ENCODE measurements at regions not wholly inside any gene's neighbourhood (a gene's known extent, or its start where the extent isn't known, plus 50 kb on each side); places are given as distances from the start of the nearest gene placed in this dataset.

GRCh38 chr2:5897249-5897648 is 205.1 kb downstream of the SOX11 start:
- H3K36me3 Mint-ChIP-seq (ENCODE audit: insufficient read depth), result no peaks in the 10 kb centered on the region
- DNase-seq (ENCODE audit: low spot score in 2 of 2) (no peak), ATAC-seq (replicated peaks; ENCODE audit: extremely low read depth, poor library complexity, severe bottlenecking) (no peak)
- no peak overlapping the region for H3K27ac Mint-ChIP-seq (ENCODE audit: low read depth)
- peaks cover 21% of the 10 kb centered on the region for H3K9me3 Mint-ChIP-seq
- no peaks in the 10 kb centered on the region for H3K27me3 Mint-ChIP-seq
- no peak overlapping the region for H3K4me3 Mint-ChIP-seq
- no peaks in the 10 kb centered on the region for H3K4me1 Mint-ChIP-seq

GRCh38 chr2:5898667-5899066 is 206.5 kb downstream of the SOX11 start:
- no peak for ATAC-seq (replicated peaks; ENCODE audit: extremely low read depth, poor library complexity, severe bottlenecking)
- DNase-seq (ENCODE audit: low spot score in 2 of 2), result no peak
- no peaks in the 10 kb centered on the region for H3K27me3 Mint-ChIP-seq
- H3K4me3 Mint-ChIP-seq, result no peak overlapping the region
- no peaks in the 10 kb centered on the region for H3K4me1 Mint-ChIP-seq
- no peaks in the 10 kb centered on the region for H3K36me3 Mint-ChIP-seq (ENCODE audit: insufficient read depth)
- no peak overlapping the region for H3K27ac Mint-ChIP-seq (ENCODE audit: low read depth)
- peaks cover 15% of the 10 kb centered on the region for H3K9me3 Mint-ChIP-seq

GRCh38 chr2:5905661-5906060 is 213.5 kb downstream of the SOX11 start:
- H3K27ac Mint-ChIP-seq (ENCODE audit: low read depth), result no peak overlapping the region

GRCh38 chr2:5908071-5908470 is 215.9 kb downstream of the SOX11 start:
- H3K4me3 Mint-ChIP-seq, result no peak overlapping the region
- no peaks in the 10 kb centered on the region for H3K27me3 Mint-ChIP-seq
- no peaks in the 10 kb centered on the region for H3K4me1 Mint-ChIP-seq
- no peaks in the 10 kb centered on the region for H3K36me3 Mint-ChIP-seq (ENCODE audit: insufficient read depth)
- peaks cover 11% of the 10 kb centered on the region for H3K9me3 Mint-ChIP-seq
- DNase-seq (ENCODE audit: low spot score in 2 of 2), result no peak
- no peak overlapping the region for H3K27ac Mint-ChIP-seq (ENCODE audit: low read depth)
- no peak for ATAC-seq (replicated peaks; ENCODE audit: extremely low read depth, poor library complexity, severe bottlenecking)

More at GRCh38 chr2:5905661-5906060, 213.5 kb downstream of the SOX11 start:
- no peaks in the 10 kb centered on the region for H3K4me1 Mint-ChIP-seq
- DNase-seq (ENCODE audit: low spot score in 2 of 2) (no peak), ATAC-seq (replicated peaks; ENCODE audit: extremely low read depth, poor library complexity, severe bottlenecking) (no peak)
- no peaks in the 10 kb centered on the region for H3K27me3 Mint-ChIP-seq
- H3K36me3 Mint-ChIP-seq (ENCODE audit: insufficient read depth), result no peaks in the 10 kb centered on the region
- H3K9me3 Mint-ChIP-seq, result peaks cover 11% of the 10 kb centered on the region
- no peak overlapping the region for H3K4me3 Mint-ChIP-seq

GRCh38 chr2:5911718-5912117 is 219.5 kb downstream of the SOX11 start:
- ATAC-seq (replicated peaks; ENCODE audit: extremely low read depth, poor library complexity, severe bottlenecking), result no peak
- no peaks in the 10 kb centered on the region for H3K36me3 Mint-ChIP-seq (ENCODE audit: insufficient read depth)
- H3K4me3 Mint-ChIP-seq, result no peak overlapping the region
- DNase-seq (ENCODE audit: low spot score in 2 of 2), result no peak
- H3K4me1 Mint-ChIP-seq, result no peaks in the 10 kb centered on the region
- peaks cover 7% of the 10 kb centered on the region for H3K9me3 Mint-ChIP-seq
- H3K27me3 Mint-ChIP-seq, result no peaks in the 10 kb centered on the region
- H3K27ac Mint-ChIP-seq (ENCODE audit: low read depth), result no peak overlapping the region

GRCh38 chr2:5913711-5914395 is 221.7 kb downstream of the SOX11 start:
- no peaks in the 10 kb centered on the region for H3K4me1 Mint-ChIP-seq
- no peak overlapping the region for H3K27ac Mint-ChIP-seq (ENCODE audit: low read depth)
- no peak overlapping the region for H3K4me3 Mint-ChIP-seq
- DNase-seq (ENCODE audit: low spot score in 2 of 2) (no peak), ATAC-seq (replicated peaks; ENCODE audit: extremely low read depth, poor library complexity, severe bottlenecking) (no peak)
- H3K9me3 Mint-ChIP-seq, result peaks cover 7% of the 10 kb centered on the region
- H3K36me3 Mint-ChIP-seq (ENCODE audit: insufficient read depth), result no peaks in the 10 kb centered on the region
- no peaks in the 10 kb centered on the region for H3K27me3 Mint-ChIP-seq

- Mint-ChIP-seq H3K36me3 (ENCODE audit: insufficient read depth) (no peaks in the 10 kb centered on the region), H3K4me1 (no peaks in the 10 kb centered on the region), H3K9me3 (peaks cover 15% of the 10 kb centered on the region), H3K27ac (ENCODE audit: low read depth) (no peak overlapping the region), H3K27me3 (no peaks in the 10 kb centered on the region), H3K4me3 (no peak overlapping the region)
- DNase-seq (ENCODE audit: low spot score in 2 of 2), result no peak
- no peak for ATAC-seq (replicated peaks; ENCODE audit: extremely low read depth, poor library complexity, severe bottlenecking)
Measured at GRCh38 chr2:5914811-5915611, 222.8 kb downstream of the SOX11 start.

- no peak overlapping the region for H3K27ac Mint-ChIP-seq (ENCODE audit: low read depth)
- ATAC-seq (replicated peaks; ENCODE audit: extremely low read depth, poor library complexity, severe bottlenecking) (no peak), DNase-seq (ENCODE audit: low spot score in 2 of 2) (no peak)
- no peaks in the 10 kb centered on the region for H3K4me1 Mint-ChIP-seq
- H3K4me3 Mint-ChIP-seq, result no peak overlapping the region
- peaks cover 15% of the 10 kb centered on the region for H3K9me3 Mint-ChIP-seq
- no peaks in the 10 kb centered on the region for H3K27me3 Mint-ChIP-seq
- H3K36me3 Mint-ChIP-seq (ENCODE audit: insufficient read depth), result no peaks in the 10 kb centered on the region
Measured at GRCh38 chr2:5915881-5916310, 223.7 kb downstream of the SOX11 start.

GRCh38 chr2:5921081-5921642 is 229.0 kb downstream of the SOX11 start:
- no peak for DNase-seq (ENCODE audit: low spot score in 2 of 2)
- Mint-ChIP-seq H3K36me3 (ENCODE audit: insufficient read depth) (no peaks in the 10 kb centered on the region), H3K4me3 (no peak overlapping the region), H3K4me1 (no peaks in the 10 kb centered on the region), H3K9me3 (peaks cover 18% of the 10 kb centered on the region), H3K27me3 (no peaks in the 10 kb centered on the region), H3K27ac (ENCODE audit: low read depth) (no peak overlapping the region)
- ATAC-seq (replicated peaks; ENCODE audit: extremely low read depth, poor library complexity, severe bottlenecking), result no peak

GRCh38 chr2:5923957-5924945 is 232.1 kb downstream of the SOX11 start:
- H3K27ac Mint-ChIP-seq (ENCODE audit: low read depth), result no peak overlapping the region
- ATAC-seq (replicated peaks; ENCODE audit: extremely low read depth, poor library complexity, severe bottlenecking), result no peak
- H3K4me1 Mint-ChIP-seq, result no peaks in the 10 kb centered on the region
- no peak for DNase-seq (ENCODE audit: low spot score in 2 of 2)
- H3K36me3 Mint-ChIP-seq (ENCODE audit: insufficient read depth), result no peaks in the 10 kb centered on the region
- H3K9me3 Mint-ChIP-seq, result peaks cover 16% of the 10 kb centered on the region
- H3K27me3 Mint-ChIP-seq, result no peaks in the 10 kb centered on the region
- H3K4me3 Mint-ChIP-seq, result no peak overlapping the region

- Mint-ChIP-seq H3K9me3 (peaks cover 12% of the 10 kb centered on the region), H3K27ac (ENCODE audit: low read depth) (no peak overlapping the region), H3K27me3 (no peaks in the 10 kb centered on the region), H3K36me3 (ENCODE audit: insufficient read depth) (no peaks in the 10 kb centered on the region), H3K4me1 (no peaks in the 10 kb centered on the region), H3K4me3 (no peak overlapping the region)
- ATAC-seq (replicated peaks; ENCODE audit: extremely low read depth, poor library complexity, severe bottlenecking), result no peak
- DNase-seq (ENCODE audit: low spot score in 2 of 2), result no peak
Measured at GRCh38 chr2:5925604-5926003, 233.4 kb downstream of the SOX11 start.

- DNase-seq (ENCODE audit: low spot score in 2 of 2), result no peak
- peaks cover 12% of the 10 kb centered on the region for H3K9me3 Mint-ChIP-seq
- H3K4me1 Mint-ChIP-seq, result no peaks in the 10 kb centered on the region
- no peaks in the 10 kb centered on the region for H3K36me3 Mint-ChIP-seq (ENCODE audit: insufficient read depth)
- ATAC-seq (replicated peaks; ENCODE audit: extremely low read depth, poor library complexity, severe bottlenecking), result no peak
- no peak overlapping the region for H3K27ac Mint-ChIP-seq (ENCODE audit: low read depth)
- no peaks in the 10 kb centered on the region for H3K27me3 Mint-ChIP-seq
- no peak overlapping the region for H3K4me3 Mint-ChIP-seq
Measured at GRCh38 chr2:5926871-5927512, 234.8 kb downstream of the SOX11 start.

All from central memory CD8-positive, alpha-beta T cell (primary cell).